Panc1 (cell line): ENCODE measurements at regions not wholly inside any gene's neighbourhood (a gene's known extent, or its start where the extent isn't known, plus 50 kb on each side); places are given as distances from the start of the nearest gene placed in this dataset.

ENCODE experiments used
- ATAC-seq: fragments of 200-7000 bp; cut with Tn5 transposase; 2 replicates; pipeline ENCODE4 v1.9.1; 2020; ENCODE audit warnings: mild to moderate bottlenecking, moderate library complexity
- BruUV-seq: library from RNA; stranded (reverse); fragments of 400-500 nt; replicated peaks from 2 replicates; lab custom pipeline; 2021; lab: Mats Ljungman, UMichigan
- CTCF ChIA-PET: fragments of 300-600 bp; sonication (Branson Sonifier 250); formaldehyde crosslinking; loops from one replicate; lab custom pipeline; 2022; ENCODE audit warnings: antibody characterized with exemption; lab: Charles Lee
- POLR2A ChIA-PET: fragments of 300-600 bp; sonication (Branson Sonifier 250); formaldehyde crosslinking; loops from one replicate; lab custom pipeline; 2022; ENCODE audit warnings: antibody characterized with exemption; lab: Charles Lee
- DNase-seq: peaks from one replicate; pipeline ENCODE4 v3.0.0-alpha.2; 2010; ENCODE audit warnings: low read depth, low spot score
- H3K27ac ChIP-seq: 2 replicates; pipeline ENCODE4 v1.5.1; 2011; ENCODE audit warnings: mild to moderate bottlenecking, low read length, inconsistent platforms
- H3K27me3 ChIP-seq: fragments of 200-500 bp; sonication (Bioruptor generic); 2 replicates; pipeline ENCODE4 v1.6.0; 2014; ENCODE audit warnings: low read length, inconsistent platforms; ENCODE audit not compliant: control insufficient read depth, insufficient read depth
- H3K36me3 ChIP-seq: fragments of 200-500 bp; sonication (Bioruptor generic); 2 replicates; pipeline ENCODE4 v1.5.1; 2014; ENCODE audit warnings: inconsistent platforms, mild to moderate bottlenecking, low read length, moderate library complexity; ENCODE audit not compliant: control insufficient read depth, insufficient read depth
- H3K4me1 ChIP-seq: 2 replicates; pipeline ENCODE4 v1.5.1; 2011; ENCODE audit warnings: inconsistent platforms, mild to moderate bottlenecking, low read length, moderate library complexity; ENCODE audit not compliant: control insufficient read depth, insufficient read depth
- H3K4me3 ChIP-seq, 2 experiments: 2 replicates each; pipeline ENCODE4 v1.5.1; 2011 to 2012; ENCODE audit warnings: low read depth in 2 of 2, low read length in 2 of 2, mild to moderate bottlenecking in 2 of 2, inconsistent platforms in 1 of 2, moderate library complexity in 1 of 2
- H3K9me3 ChIP-seq: fragments of 200-500 bp; sonication (Bioruptor generic); 2 replicates; pipeline ENCODE4 v1.5.1; 2014; ENCODE audit warnings: low read depth, mild to moderate bottlenecking, inconsistent platforms, low read length, moderate library complexity; ENCODE audit not compliant: control insufficient read depth, insufficient read depth
- POLR2AphosphoS5 ChIP-seq: IDR thresholded peaks from 2 replicates; pipeline ENCODE4 v1.6.1; 2012; ENCODE audit warnings: mild to moderate bottlenecking, low read depth, low read length, moderate library complexity
- SIN3A ChIP-seq: IDR thresholded peaks from 2 replicates; pipeline ENCODE4 v1.6.1; 2012; ENCODE audit warnings: low read depth, mild to moderate bottlenecking, low read length, moderate library complexity, borderline replicate concordance; ENCODE audit not compliant: insufficient read depth
- in situ Hi-C: cut with HindIII; loops from 2 replicates; pipeline ENCODE4 v1.10.0; 2016; ENCODE audit warnings: low sequenced_read_pairs, low pct_unique_long_range_greater_than_20kb
- intact Hi-C: fragments of 100-400 bp; cut with micrococcal nuclease; formaldehyde crosslinking; loops from one replicate; pipeline ENCODE4 v1.10.0; 2022; ENCODE audit not compliant: unreplicated experiment
- TF ChIP-seq, protein P1 (sequence below), 2 experiments: IDR thresholded peaks; 2 replicates each; pipeline ENCODE4 v1.6.1; 2011 to 2012; ENCODE audit warnings: low read depth in 2 of 2, control low read depth in 1 of 2, low read length in 1 of 2, mild to moderate bottlenecking in 1 of 2, moderate library complexity in 1 of 2; ENCODE audit not compliant: insufficient read depth in 1 of 2

DNA sequence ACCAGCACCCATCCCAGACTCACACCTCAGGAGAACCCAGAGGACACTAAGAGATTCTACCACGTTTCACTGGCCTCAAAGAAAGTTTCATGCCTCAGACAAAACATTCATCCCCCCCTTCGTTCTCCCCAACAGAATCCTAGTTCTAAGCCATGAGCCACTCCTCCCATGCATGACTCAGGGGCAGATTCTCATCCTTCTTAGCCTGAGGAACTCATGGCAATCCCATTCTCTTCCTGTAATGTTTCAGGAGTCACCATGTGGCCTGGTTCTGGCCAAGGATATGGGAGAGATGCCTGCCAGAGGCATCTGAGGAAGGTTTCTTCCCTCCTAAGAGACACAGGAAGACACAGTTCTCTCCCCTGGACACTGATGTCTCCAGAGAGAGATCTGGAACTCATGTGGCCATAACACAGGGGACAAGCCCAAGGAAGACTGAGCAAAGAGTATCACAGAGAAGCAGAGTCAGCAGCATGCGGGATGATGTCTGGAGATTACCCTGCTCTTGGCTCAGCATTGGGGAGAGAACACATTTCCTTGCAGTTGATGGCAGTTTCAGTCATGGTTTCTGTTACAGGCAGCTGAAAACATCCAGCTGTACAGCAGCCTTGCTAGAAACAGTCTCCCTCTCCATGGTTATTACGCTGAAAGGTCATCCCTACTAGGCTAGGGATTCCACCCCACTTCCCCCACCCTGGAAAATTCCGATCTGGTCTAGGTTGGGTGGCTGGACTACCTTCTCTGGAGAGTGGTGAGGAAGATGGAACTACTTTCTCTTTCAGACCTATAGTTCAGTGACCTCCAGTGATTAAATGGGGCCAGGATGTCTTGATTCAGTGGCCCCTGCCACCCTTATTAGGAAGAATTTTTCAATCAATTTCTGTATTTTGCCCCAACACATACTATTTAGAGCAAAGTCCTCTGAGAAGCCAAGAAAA, 115.4 kb downstream of the ZNF608 start:
- Histone ChIP-seq H3K36me3 (no peaks in the 10 kb centered on the region), H3K4me3 (no peak overlapping the region), H3K27me3 (no peaks in the 10 kb centered on the region), H3K9me3 (no peaks in the 10 kb centered on the region), H3K4me1 (peaks cover 47% of the 10 kb centered on the region), H3K27ac (peak overlapping the region; percentile 94)
- in situ Hi-C loops (no loop called here), intact Hi-C loops (no loop called here)
- CTCF ChIA-PET = no interaction called here
- DNase-seq (no peak), ATAC-seq (no peak)
- BruUV-seq = no TSS peak
- POLR2A ChIA-PET = no interaction called here
- TF ChIP-seq POLR2AphosphoS5 = 0 out of 2 replicates have a peak, but pooled peaks have one; percentile 15
- TF ChIP-seq, protein P1, sequence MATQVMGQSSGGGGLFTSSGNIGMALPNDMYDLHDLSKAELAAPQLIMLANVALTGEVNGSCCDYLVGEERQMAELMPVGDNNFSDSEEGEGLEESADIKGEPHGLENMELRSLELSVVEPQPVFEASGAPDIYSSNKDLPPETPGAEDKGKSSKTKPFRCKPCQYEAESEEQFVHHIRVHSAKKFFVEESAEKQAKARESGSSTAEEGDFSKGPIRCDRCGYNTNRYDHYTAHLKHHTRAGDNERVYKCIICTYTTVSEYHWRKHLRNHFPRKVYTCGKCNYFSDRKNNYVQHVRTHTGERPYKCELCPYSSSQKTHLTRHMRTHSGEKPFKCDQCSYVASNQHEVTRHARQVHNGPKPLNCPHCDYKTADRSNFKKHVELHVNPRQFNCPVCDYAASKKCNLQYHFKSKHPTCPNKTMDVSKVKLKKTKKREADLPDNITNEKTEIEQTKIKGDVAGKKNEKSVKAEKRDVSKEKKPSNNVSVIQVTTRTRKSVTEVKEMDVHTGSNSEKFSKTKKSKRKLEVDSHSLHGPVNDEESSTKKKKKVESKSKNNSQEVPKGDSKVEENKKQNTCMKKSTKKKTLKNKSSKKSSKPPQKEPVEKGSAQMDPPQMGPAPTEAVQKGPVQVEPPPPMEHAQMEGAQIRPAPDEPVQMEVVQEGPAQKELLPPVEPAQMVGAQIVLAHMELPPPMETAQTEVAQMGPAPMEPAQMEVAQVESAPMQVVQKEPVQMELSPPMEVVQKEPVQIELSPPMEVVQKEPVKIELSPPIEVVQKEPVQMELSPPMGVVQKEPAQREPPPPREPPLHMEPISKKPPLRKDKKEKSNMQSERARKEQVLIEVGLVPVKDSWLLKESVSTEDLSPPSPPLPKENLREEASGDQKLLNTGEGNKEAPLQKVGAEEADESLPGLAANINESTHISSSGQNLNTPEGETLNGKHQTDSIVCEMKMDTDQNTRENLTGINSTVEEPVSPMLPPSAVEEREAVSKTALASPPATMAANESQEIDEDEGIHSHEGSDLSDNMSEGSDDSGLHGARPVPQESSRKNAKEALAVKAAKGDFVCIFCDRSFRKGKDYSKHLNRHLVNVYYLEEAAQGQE (IDR thresholded peaks at IDR 0.05; ENCODE audit: insufficient read depth in 1 of 2, low read depth in 2 of 2, low read length in 1 of 2) = no peak

DNA sequence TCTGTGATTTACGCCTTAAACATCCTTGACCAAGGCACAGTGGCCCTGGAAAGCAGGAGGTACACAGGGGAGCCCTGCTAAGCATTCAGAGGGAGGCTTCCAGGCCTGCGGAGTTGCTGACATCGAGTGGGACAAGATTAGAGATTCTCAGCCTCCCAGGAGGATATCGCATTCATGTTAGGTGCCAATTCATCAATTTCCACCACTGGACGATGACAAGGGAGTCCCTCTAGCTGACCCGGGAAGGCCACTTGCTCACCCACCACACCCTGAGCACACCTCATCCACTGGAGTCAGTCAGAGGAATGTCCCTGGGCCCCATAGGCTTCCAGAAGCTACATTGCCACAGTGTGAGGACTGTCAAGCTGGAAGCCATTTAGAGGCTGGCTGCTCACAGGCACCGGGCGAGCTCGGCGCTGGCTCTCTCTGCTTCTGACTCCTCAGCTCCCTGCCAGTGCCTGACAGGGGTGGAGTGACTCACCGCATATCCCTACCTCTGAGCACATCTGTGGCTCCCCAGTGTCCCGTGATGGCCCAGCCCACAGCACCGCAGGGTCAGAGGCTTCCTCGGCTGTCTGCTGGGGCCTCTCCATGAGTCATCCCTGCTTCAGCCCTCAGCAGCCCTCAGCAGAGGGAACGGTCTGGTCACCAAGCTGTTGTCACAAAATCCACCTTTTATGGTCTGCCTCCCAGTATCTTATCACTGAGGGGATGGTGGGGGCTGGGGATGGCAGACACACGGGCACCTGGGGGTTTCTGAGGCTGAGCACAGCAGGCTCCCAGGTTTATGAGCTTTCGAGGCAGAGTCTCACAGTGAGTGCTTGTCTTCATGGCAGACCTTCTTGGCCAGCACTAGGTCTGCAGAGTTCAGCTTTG, 117.5 kb downstream of the ZNF608 start:
- TF ChIP-seq SIN3A = 0 out of 2 replicates have a peak, but pooled peaks have one; percentile 48
- TF ChIP-seq, protein P1 (IDR thresholded peaks at IDR 0.05; ENCODE audit: insufficient read depth in 1 of 2, low read depth in 2 of 2, low read length in 1 of 2) = no peak
- DNase-seq = peak; percentile 89
- Histone ChIP-seq H3K9me3 (no peaks in the 10 kb centered on the region), H3K4me1 (peaks cover 29% of the 10 kb centered on the region), H3K4me3 (peak overlapping the region in 1 of 2 experiments; percentile 22; a peak in 2 of 4 replicates), H3K27me3 (no peaks in the 10 kb centered on the region), H3K36me3 (no peaks in the 10 kb centered on the region), H3K27ac (peak overlapping the region; percentile 94)
- peak; percentile 97 for ATAC-seq
- CTCF ChIA-PET = no interaction called here
- POLR2A ChIA-PET = interaction anchor here (0.6 to 0.9 kb wide), 3 partner anchors 22 to 49 kb away, joined by 3 to 4 read pairs (median 3); no protein-coding TSS in a partner anchor
- intact Hi-C loops (no loop called here), in situ Hi-C loops (no loop called here)
- BruUV-seq = no TSS peak
